ENCODE measurements at regions not wholly inside any gene's neighbourhood (a gene's known extent, or its start where the extent isn't known, plus 50 kb on each side); places are given as distances from the start of the nearest gene placed in this dataset.

DNA sequence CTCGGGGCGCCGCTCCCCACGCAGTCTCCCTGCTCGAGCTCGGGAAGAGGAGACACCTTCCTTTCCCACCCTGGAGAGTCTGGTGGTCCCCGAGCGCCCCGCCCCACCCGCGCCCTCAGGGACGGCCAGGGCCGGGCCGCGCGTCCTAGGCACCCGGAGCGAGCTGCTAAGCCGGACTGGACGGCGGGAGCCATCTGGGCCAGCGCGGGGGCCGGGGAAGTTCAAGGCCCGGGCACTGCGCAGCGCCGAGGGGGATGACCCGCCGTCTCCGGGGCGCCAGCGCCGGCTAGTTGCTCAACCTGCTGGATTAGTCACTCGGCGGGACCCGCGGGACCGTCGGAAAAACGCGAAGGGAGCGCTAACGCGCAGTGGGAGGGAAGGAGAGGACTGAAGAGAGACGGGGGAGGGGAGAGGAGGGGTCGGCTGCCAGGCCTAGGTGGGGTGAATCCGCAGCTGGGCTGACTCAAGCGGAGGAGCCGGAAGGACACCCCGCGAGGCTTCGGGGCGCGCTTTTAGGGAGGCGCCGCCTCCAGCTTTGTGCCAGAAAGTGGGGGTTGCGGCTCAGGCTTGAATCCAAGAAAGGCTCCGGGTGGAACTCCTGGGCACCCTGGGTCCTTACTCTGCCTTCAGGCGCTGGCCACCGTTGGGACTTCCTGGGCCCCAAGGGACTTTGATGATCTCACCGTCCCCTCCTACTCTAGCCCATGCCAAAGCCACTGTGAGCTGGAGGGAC lies 75.7 kb upstream of the FOXP4 start:
- peak in 1 of 3 experiments; percentile 3 for DNase-seq (ENCODE audit: low read depth in 3 of 3)

DNA sequence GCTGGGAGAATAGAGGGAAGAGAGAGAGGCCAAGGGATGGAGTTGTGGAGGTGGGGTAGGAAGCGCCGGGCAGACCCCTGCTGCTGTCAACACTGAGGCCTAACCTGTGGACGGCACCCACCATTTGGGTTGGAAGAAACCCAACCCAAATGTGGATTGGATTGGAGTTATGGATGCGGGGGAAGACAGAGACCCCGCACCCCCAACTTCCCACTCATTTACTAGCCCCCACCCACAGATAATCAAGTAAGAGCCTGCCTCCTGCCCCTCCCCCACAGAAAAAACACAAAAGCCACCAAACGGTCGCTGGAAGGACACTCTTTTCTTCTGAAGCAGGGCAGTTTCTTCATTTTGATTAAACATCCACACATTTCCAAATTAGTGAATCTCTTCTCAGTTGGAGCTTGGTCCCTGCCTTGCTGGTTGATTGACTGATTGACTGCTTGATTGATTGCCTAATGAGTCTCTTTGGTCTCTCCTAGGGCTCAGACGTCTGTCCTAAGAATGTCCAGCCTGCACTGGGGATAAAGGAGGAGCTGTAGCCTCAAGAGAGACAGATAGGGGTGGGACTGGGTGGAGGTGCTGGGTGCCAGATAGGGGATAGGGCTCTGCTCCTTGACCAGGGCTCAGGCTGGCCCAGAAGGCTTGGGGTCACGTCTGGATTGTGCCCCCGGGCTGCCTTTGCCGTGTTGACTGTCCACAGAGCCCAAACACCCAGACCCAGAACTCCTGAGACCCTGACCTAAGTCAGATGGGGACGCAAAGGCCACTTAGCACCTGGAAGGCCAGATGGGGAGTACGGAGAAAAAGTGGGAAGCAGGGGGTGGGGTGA lies 74.9 kb upstream of the FOXP4 start:
- DNase-seq (ENCODE audit: low read depth in 3 of 3) = no peak

DNA sequence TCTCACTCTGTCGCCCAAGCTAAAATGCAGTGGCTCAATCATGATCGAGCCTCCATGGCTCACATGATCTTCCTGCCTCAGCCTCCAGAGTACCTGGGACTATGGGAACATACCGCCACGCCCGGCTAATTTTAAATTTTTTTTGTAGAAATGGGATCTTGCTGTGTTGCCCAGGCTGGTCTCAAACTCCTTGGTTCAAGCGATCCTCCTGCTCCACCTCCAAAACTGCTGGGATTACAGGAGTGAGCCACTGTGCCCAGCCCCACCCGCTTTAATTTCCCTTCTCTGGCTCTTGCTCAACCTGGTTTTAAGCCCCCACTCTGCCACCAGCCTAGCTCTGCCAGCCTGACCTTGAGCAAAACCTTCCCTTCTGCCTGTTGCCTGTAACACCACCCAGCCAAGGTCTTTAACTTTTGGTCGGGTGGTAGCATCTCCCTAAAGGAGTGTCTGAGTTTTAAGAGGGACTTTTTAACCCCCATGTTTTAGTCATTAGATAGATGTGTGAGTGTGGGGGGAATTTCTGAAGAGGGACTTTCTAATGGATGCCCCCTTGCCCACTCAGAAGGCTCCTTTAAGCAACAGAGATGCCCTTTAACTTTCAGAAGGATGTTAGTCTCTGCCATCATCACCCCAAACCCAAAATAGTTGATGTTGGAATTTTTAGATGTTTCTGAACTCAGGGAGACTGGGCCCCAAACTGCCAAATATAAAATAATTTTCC lies 71.8 kb upstream of the FOXP4 start:
- no peak for DNase-seq (ENCODE audit: low read depth in 3 of 3)

DNA sequence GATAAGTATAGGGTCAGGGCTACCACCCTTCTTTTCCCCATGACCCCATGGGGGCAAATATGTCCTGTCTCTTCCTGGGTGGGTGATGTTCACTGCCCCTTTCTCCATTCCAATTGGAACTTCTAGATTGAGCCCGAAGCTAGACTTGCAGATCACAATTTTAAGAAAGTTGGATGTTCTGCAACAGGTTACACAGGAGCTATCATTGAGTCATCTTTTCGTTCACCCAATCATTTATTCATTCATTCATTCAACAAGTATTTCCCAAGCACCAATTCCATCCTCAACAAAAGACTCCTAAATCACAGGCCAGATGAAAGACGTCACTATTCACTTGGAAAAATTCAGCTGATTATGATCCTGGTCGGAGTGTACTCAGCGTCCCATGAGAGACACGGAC lies 71.0 kb upstream of the FOXP4 start:
- DNase-seq (ENCODE audit: low read depth in 3 of 3) = no peak

DNA sequence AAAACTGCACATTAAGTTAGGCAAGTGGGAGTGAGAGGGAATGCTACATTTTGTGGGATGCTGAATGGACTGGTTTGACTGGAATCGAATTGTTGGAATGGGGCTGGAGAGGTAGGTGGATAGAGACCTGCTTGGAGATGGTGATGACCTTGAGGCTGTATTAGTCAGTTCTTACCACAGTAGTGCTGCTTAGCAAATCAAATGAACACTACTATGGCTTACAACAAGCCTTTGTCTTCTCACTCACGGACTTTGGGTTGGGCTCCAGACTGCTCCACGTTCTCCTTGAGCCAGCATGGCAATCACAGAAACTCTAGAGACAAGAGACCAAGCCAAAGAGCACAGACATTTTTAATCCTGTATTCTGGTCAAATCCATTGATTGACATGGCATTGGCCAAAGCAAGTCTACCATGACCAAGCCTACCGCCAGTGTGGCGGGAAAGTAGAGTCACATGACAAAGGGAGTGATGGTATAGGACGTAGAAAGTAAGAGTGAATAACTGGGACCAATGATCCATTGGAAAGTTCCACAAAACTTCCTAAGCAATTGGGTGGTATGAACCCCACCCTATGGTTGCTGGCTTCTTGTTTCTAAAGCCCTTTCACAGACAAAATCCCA lies 70.3 kb upstream of the FOXP4 start:
- DNase-seq (ENCODE audit: low read depth in 3 of 3) = no peak

DNA sequence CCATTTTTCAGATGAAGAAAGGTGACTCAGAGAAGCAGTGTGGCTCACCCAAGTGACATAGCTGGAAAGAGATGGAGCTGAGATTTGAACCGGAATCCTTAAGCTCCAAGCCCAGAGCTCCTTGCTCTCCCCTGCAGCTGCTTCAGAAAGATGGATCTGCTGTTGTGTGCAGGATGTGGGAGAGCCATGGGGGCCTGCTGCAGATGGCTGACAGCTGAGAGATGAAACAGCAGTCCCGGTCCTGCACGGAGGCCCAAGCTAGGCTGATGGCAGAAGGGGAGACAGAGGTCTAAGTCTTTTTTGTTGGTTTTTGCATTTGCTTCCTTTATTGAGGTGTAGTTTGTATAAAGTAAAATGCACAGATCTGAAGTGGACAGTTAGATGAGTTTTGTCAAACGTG lies 69.8 kb upstream of the FOXP4 start:
- DNase-seq (ENCODE audit: low read depth in 3 of 3) = no peak

DNA sequence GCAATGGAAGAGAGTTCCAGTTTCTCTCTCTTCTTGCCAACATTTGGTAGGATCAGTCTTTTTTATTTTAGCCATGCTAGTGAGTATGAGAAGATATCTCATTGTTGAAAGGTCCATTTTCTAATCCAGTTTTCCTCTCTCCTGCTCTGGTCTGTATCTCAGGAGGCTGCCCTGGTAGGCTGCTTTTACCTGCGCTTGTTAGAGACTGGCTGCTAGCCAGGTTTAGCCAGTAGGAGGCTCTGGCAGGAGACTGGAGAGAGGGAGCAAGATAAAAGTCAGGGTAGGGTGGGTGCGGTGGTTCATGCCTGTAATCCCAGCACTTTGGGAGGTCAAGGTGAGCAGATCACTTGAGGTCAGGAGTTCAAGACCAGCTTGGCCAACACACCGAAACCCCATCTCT lies 68.6 kb upstream of the FOXP4 start:
- no peak for DNase-seq (ENCODE audit: low read depth in 3 of 3)

DNA sequence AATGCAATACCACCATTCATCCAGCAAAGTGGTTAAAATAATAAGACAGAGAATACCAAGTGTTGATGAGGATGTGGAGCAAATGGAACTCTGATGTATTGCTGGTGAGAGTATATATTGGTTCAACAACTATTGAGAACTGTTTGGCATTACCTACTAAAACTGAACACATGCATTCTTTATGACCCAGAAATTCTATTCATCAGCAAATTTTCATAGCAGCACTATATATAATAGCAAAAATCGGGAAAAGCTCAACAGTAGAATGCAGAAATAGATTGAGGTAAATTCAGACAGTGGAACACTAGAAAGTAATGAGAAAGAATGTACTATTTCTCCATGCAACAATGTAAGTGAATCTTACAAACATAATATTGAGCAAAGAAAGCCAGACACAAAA lies 62.2 kb upstream of the FOXP4 start:
- DNase-seq (ENCODE audit: low read depth in 3 of 3) = no peak

DNA sequence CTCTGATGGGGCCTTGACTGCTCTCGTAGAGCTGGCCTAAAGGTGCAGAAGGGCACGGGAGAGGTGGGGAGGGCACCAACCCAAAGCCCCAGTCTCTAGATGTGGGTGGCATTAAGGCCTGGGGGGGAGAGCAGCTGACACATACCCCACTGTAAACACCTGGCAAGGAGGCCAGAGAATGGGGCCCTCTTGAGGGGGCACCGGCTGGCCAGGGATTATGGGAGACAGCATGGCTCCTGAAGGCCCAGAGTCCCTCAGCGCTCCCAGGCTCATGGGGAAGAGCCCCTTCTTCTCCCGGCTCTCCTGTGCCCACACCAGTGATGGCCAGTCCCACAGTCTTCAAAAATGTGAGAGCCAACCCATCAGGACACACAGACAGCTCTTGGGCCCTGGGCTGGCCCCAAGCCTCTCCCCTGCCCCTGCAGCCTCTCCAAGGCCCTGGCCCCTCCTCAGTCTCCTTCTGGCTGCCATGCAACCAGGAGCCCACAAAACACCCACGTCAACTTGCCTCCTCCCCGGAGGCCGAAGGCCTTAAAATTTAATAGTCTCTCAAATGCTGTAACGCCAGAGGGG lies 58.2 kb upstream of the FOXP4 start:
- no peak for DNase-seq (ENCODE audit: low read depth in 3 of 3)

DNA sequence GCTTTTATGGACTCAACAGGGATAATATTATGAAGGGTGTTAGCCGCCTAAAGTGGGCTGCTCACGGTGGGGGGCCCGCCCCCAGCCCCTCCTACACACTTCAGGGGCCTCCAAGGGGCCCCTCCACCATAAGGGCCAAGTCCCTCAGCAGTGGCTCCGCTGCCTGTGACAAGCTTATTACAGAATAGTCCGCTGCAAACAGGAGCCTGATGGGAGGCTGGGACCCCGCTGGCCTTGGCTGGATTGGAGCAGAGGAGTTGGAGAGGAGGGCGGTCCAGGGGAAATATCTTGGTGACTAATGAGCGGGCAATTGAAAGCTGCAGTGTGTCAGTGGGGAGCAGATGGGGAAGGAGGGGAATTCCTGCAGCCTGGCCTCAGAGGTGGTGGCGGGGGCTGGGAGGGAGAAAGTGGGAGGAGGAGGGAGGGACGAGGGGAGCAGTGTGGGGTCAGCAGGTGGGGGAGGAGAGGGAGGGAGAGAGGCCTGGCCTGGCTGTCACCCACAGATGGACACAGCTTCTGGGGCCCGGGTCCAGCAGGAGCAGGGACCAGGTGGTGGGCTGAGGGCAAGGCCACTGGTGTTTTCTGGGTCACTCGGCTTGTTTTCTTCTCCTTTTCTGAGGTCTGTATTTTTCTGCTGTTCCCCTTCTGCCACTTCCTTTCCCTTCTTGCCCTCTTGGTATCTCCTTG lies 57.6 kb upstream of the FOXP4 start:
- DNase-seq (ENCODE audit: low read depth in 3 of 3) = no peak

DNA sequence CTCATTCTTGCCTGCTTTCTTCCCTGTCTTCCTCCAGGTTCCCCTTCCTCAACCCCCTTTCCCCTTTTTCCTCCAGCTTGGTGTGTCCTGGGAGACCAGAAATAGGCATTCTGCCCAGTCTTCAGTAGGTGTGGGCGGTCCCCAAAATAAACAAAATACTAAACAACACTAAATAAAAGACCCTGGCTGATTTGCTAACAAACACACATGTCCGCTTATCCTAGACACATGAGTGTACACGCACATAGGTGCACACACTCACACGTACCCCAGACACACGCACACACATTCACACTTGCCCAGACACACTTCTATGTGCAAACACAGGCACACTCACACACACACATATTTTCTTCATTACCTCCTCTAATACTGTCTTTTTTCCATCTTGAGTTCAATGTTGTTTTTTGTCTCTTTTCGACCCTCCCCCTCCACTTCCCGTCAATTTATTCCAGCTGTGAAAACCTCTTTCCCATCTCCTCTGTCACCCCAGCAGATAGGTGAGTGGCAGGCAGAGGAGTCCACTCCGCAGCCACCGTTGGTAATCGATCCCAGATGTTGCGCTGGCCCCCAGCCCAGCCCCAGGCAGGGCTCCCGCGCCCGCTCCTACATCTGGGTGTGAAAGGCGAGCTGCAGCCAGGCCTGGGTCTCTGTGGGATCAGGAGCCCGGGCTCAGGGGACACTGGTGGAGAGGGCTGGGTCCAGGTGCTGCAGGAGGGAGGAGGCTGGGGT lies 56.9 kb upstream of the FOXP4 start:
- no peak for DNase-seq (ENCODE audit: low read depth in 3 of 3)

DNA sequence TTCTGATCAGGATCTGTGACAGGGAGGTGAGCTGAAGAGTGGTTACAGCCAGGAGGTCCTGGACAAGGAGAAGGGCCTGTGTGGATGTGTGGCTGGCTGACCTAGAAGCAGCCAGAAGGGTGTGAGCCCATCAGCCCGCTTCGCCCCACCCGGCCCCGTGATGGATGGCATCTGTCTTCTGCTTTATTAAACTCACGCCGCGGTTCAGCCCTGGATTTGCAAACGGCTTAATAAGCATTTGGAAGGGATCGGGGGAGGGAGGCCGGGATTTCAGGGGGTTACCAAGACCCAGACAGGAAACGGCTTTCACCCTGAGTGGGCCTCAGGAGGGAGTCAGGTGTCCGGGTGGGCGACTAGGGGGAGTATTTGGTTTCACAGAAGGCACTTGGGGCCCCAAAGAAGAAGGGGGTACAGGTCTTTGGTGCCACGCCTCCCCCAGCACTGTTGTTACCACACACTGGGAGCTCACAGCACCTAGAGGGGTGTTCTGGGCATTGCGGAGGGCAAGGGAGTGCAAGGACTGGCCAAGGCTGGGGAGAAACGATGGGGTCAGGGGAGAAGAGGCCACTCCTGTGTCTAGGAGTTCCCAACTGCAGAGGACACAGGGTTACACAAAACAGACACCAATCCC lies 53.8 kb upstream of the FOXP4 start:
- no peak for DNase-seq (ENCODE audit: low read depth in 3 of 3)

DNA sequence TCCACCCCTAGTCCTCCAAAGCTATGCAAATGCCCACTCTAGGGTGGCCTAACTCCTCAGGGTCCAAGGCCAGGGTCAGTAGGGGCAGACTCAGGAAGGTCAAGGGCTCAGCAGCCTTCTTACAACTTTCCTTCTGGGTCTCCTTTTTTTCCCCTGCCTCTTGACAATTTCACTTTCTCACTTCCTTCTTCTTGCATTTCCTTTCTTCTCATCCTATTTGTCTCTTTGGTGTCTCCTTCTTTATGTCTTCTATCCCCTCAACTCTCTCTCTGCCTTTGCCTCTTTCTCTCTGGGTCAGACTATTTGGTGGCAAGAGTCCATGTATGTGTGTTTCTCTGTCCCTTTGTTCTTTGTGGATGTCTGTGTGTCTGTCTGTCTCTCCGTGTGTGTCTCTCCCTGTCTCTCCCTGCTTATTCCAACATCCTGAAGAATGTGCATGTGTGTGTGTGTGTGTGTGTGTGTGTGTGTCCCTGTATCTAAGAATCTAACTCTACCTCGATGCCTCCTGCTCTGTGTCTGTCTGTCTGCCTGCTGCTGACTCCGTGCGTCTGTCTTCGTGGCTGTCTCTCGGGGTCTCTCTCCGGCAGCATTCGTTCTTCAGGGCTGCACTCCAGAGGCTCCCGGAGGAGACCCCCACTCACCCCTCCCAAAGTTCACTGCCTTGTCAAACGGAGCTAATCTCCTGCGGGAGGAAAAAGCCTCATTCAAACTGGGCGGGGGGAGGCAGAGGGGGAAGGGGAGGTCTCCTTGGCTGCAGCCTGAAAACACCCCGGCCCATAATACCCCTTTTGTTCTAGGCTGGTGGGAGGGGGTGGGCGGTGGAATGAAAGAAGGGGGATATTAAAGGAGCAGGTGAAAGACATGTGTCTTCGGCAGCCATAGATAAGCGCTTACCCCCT lies 51.7 kb upstream of the FOXP4 start:
- DNase-seq (ENCODE audit: low read depth in 3 of 3) = no peak

Data from stimulated activated CD4-positive, alpha-beta T cell treated with anti-CD3 and anti-CD28 coated beads, TNF-alpha, amount 100 ng/mL, for 4 hours (primary cell).